Trophoblast cell (in vitro differentiated cells and primary cell): ENCODE measurements at regions not wholly inside any gene's neighbourhood (a gene's known extent, or its start where the extent isn't known, plus 50 kb on each side); places are given as distances from the start of the nearest gene placed in this dataset.

Experiments
- DNase-seq, 2 donors: peaks; one replicate each; pipeline ENCODE4 v3.0.0-alpha.2; 2016
- H2AFZ ChIP-seq: 2 replicates; pipeline ENCODE4 v1.6.1; 2013; ENCODE audit warnings: low read length, moderate library complexity, mild to moderate bottlenecking; ENCODE audit not compliant: insufficient read depth, poor library complexity
- H2AK5ac ChIP-seq: 2 replicates; pipeline ENCODE4 v1.6.1; 2013; ENCODE audit warnings: mild to moderate bottlenecking, low read length
- H2BK120ac ChIP-seq: 2 replicates; pipeline ENCODE4 v1.6.1; 2013; ENCODE audit warnings: low read length, mild to moderate bottlenecking, moderate library complexity; ENCODE audit not compliant: insufficient read depth, poor library complexity
- H2BK12ac ChIP-seq: 2 replicates; pipeline ENCODE4 v1.6.1; 2013; ENCODE audit warnings: mild to moderate bottlenecking, low read length, moderate library complexity
- H2BK5ac ChIP-seq: 2 replicates; pipeline ENCODE4 v1.6.1; 2013; ENCODE audit warnings: low read length, low read depth, moderate library complexity, mild to moderate bottlenecking; ENCODE audit not compliant: poor library complexity
- H3K14ac ChIP-seq: 2 replicates; pipeline ENCODE4 v1.6.1; 2013; ENCODE audit warnings: mild to moderate bottlenecking, low read length
- H3K18ac ChIP-seq: 2 replicates; pipeline ENCODE4 v1.6.1; 2013; ENCODE audit warnings: mild to moderate bottlenecking, low read length
- H3K23ac ChIP-seq: 2 replicates; pipeline ENCODE4 v1.6.1; 2013; ENCODE audit warnings: low read length
- H3K27ac ChIP-seq: 2 replicates; pipeline ENCODE4 v1.5.1; 2013; ENCODE audit warnings: low read depth, mild to moderate bottlenecking, inconsistent platforms, low read length, moderate library complexity
- H3K27me3 ChIP-seq: 2 replicates; pipeline ENCODE4 v1.6.1; 2013; ENCODE audit warnings: inconsistent platforms, mild to moderate bottlenecking, low read length, moderate library complexity; ENCODE audit not compliant: insufficient read depth
- H3K36me3 ChIP-seq, 2 experiments: 1 replicate in 1 of 2; 2 replicates in 1 of 2; pipeline ENCODE4 v1.6.1; 2013; ENCODE audit warnings: low read length in 2 of 2, mild to moderate bottlenecking in 2 of 2, moderate library complexity in 1 of 2; ENCODE audit not compliant: insufficient read depth in 2 of 2, control insufficient read depth in 1 of 2
- H3K4ac ChIP-seq: 2 replicates; pipeline ENCODE4 v1.6.1; 2013; ENCODE audit warnings: low read depth, mild to moderate bottlenecking, low read length, moderate library complexity
- H3K4me1 ChIP-seq, 2 experiments: 1 replicate in 1 of 2; 2 replicates in 1 of 2; pipeline ENCODE4 v1.6.1; 2013; ENCODE audit warnings: low read length in 2 of 2, mild to moderate bottlenecking in 2 of 2, moderate library complexity in 1 of 2; ENCODE audit not compliant: insufficient read depth in 2 of 2, control insufficient read depth in 1 of 2
- H3K4me2 ChIP-seq: 2 replicates; pipeline ENCODE4 v1.6.1; 2013; ENCODE audit warnings: inconsistent platforms, mild to moderate bottlenecking, low read length, moderate library complexity
- H3K4me3 ChIP-seq: 2 replicates; pipeline ENCODE4 v1.5.1; 2013; ENCODE audit warnings: mild to moderate bottlenecking, low read depth, low read length, inconsistent platforms
- H3K79me1 ChIP-seq: one replicate; pipeline ENCODE4 v1.6.1; 2013; ENCODE audit warnings: low read length
- H3K79me2 ChIP-seq: 2 replicates; pipeline ENCODE4 v1.6.1; 2013; ENCODE audit warnings: low read length, mild to moderate bottlenecking; ENCODE audit not compliant: control insufficient read depth, insufficient read depth, poor library complexity
- H3K9ac ChIP-seq: 2 replicates; pipeline ENCODE4 v1.6.1; 2013; ENCODE audit warnings: mild to moderate bottlenecking, low read length
- H3K9me3 ChIP-seq: 2 replicates; pipeline ENCODE4 v1.6.1; 2013; ENCODE audit warnings: low read depth, mild to moderate bottlenecking, control low read depth, inconsistent platforms, low read length; ENCODE audit not compliant: insufficient read depth
- H4K12ac ChIP-seq: 2 replicates; pipeline ENCODE4 v1.6.1; 2013; ENCODE audit warnings: low read depth, mild to moderate bottlenecking, low read length, moderate library complexity
- H4K8ac ChIP-seq: 2 replicates; pipeline ENCODE4 v1.6.1; 2013; ENCODE audit warnings: low read depth, mild to moderate bottlenecking, low read length, moderate library complexity
- H4K91ac ChIP-seq: one replicate; pipeline ENCODE4 v1.6.1; 2013; ENCODE audit warnings: low read depth, mild to moderate bottlenecking, low read length, moderate library complexity
- WGBS: extraction: QIAGEN DNeasy Blood & Tissue Kit; methylation state at CpG from one replicate; pipeline ENCODE4 v1.1.7; 2013; ENCODE audit warnings: missing lambda C conversion rate; ENCODE audit not compliant: insufficient read length, insufficient coverage; ENCODE audit errors: extremely low coverage; 5-methylcytosine and 5-hydroxymethylcytosine counted together

GRCh38 chr5:153157156-153157555 is 333.3 kb upstream of the GRIA1 start:
- Histone ChIP-seq H3K18ac (no peak overlapping the region), H3K4me3 (no peak overlapping the region), H4K8ac (no peak overlapping the region), H3K14ac (no peak overlapping the region), H2AFZ (no peak overlapping the region), H4K91ac (no peak overlapping the region), H3K4me1 (no peaks in the 10 kb centered on the region), H2BK12ac (no peak overlapping the region), H3K9ac (no peak overlapping the region), H3K36me3 (no peaks in the 10 kb centered on the region), H3K9me3 (no peaks in the 10 kb centered on the region), H3K79me1 (no peaks in the 10 kb centered on the region), H4K12ac (no peak overlapping the region), H3K4me2 (no peak overlapping the region), H3K23ac (no peak overlapping the region), H3K4ac (no peak overlapping the region), H2AK5ac (no peak overlapping the region), H3K79me2 (no peaks in the 10 kb centered on the region), H3K27me3 (no peaks in the 10 kb centered on the region), H2BK120ac (no peak overlapping the region), H3K27ac (no peak overlapping the region), H2BK5ac (no peak overlapping the region)
- no CpG with 5 or more reads among the region's 1 CpG for WGBS
- DNase-seq: no peak

- H3K9me3 ChIP-seq: no peaks in the 10 kb centered on the region
- no peak overlapping the region for H3K14ac ChIP-seq
- no peak overlapping the region for H2AK5ac ChIP-seq
- H3K4me1 ChIP-seq: no peaks in the 10 kb centered on the region
- no peak overlapping the region for H2BK12ac ChIP-seq
- H3K4ac ChIP-seq: no peak overlapping the region
- H3K23ac ChIP-seq: no peak overlapping the region
- no peak overlapping the region for H2BK120ac ChIP-seq
- H2AFZ ChIP-seq: no peak overlapping the region
- no peak overlapping the region for H2BK5ac ChIP-seq
- H4K8ac ChIP-seq: no peak overlapping the region
- no peaks in the 10 kb centered on the region for H3K79me1 ChIP-seq
- no peak overlapping the region for H3K27ac ChIP-seq
- no peak overlapping the region for H3K4me3 ChIP-seq
- no peaks in the 10 kb centered on the region for H3K79me2 ChIP-seq
- H3K36me3 ChIP-seq: no peaks in the 10 kb centered on the region
- no CpG with 5 or more reads among the region's 1 CpG for WGBS
- H3K18ac ChIP-seq: no peak overlapping the region
- H4K12ac ChIP-seq: no peak overlapping the region
- no peak overlapping the region for H3K9ac ChIP-seq
- DNase-seq: no peak
- no peak overlapping the region for H4K91ac ChIP-seq
- H3K4me2 ChIP-seq: no peak overlapping the region
- H3K27me3 ChIP-seq: no peaks in the 10 kb centered on the region
These were observed 331.9 kb upstream of the GRIA1 start for GRCh38 chr5:153158608-153159007.

DNA sequence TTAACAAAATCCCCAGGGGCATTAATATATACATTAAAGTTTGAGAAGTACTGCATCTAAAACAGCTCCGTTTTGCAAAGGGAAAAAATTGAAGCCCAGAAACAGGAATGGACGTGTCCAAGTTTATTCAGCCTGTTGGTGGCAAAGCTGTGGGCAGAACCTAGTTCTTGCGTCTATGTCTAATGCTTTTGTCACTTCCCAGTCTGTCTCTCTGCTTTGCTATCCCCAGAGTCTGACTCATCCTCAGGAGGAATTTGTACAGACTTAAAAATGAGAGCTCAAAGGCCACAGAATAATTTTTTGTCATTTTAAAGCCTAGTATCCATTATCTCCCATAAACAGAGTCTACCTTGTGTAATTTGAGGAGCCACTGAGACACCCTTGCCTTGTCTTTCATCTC is 330.9 kb upstream of the GRIA1 start:
- Histone ChIP-seq H3K36me3 (no peaks in the 10 kb centered on the region), H3K4me2 (no peak overlapping the region), H3K14ac (no peak overlapping the region), H3K27me3 (no peaks in the 10 kb centered on the region), H2AFZ (no peak overlapping the region), H4K12ac (no peak overlapping the region), H2BK120ac (no peak overlapping the region), H3K18ac (no peak overlapping the region), H3K27ac (no peak overlapping the region), H3K9ac (no peak overlapping the region), H2AK5ac (no peak overlapping the region), H3K4ac (no peak overlapping the region), H3K23ac (no peak overlapping the region), H3K4me1 (no peaks in the 10 kb centered on the region), H4K8ac (no peak overlapping the region), H4K91ac (no peak overlapping the region), H3K79me2 (no peaks in the 10 kb centered on the region), H3K79me1 (no peaks in the 10 kb centered on the region), H2BK12ac (no peak overlapping the region), H3K4me3 (no peak overlapping the region), H3K9me3 (no peaks in the 10 kb centered on the region), H2BK5ac (no peak overlapping the region)
- DNase-seq: peak in 1 of 2 donors; percentile 8
- WGBS: no CpG with 5 or more reads among the region's 3 CpGs

- H2BK5ac ChIP-seq: no peak overlapping the region
- H3K27me3 ChIP-seq: no peaks in the 10 kb centered on the region
- no peak overlapping the region for H2BK120ac ChIP-seq
- no CpG with 5 or more reads among the region's 1 CpG for WGBS
- no peak overlapping the region for H3K18ac ChIP-seq
- no peak overlapping the region for H3K14ac ChIP-seq
- H3K36me3 ChIP-seq: no peaks in the 10 kb centered on the region
- no peak overlapping the region for H3K23ac ChIP-seq
- H4K12ac ChIP-seq: no peak overlapping the region
- no peak overlapping the region for H4K8ac ChIP-seq
- H4K91ac ChIP-seq: no peak overlapping the region
- no peaks in the 10 kb centered on the region for H3K9me3 ChIP-seq
- H3K4me1 ChIP-seq: no peaks in the 10 kb centered on the region
- no peak for DNase-seq
- H2BK12ac ChIP-seq: no peak overlapping the region
- no peaks in the 10 kb centered on the region for H3K79me2 ChIP-seq
- no peaks in the 10 kb centered on the region for H3K79me1 ChIP-seq
- H3K27ac ChIP-seq: no peak overlapping the region
- H3K4ac ChIP-seq: no peak overlapping the region
- H2AK5ac ChIP-seq: no peak overlapping the region
- no peak overlapping the region for H3K4me2 ChIP-seq
- H3K4me3 ChIP-seq: no peak overlapping the region
- no peak overlapping the region for H3K9ac ChIP-seq
- no peak overlapping the region for H2AFZ ChIP-seq
These were observed 322.2 kb upstream of the GRIA1 start for GRCh38 chr5:153168241-153168640.
